ENCODE measurements at regions not wholly inside any gene's neighbourhood (a gene's known extent, or its start where the extent isn't known, plus 50 kb on each side); places are given as distances from the start of the nearest gene placed in this dataset.

DNA sequence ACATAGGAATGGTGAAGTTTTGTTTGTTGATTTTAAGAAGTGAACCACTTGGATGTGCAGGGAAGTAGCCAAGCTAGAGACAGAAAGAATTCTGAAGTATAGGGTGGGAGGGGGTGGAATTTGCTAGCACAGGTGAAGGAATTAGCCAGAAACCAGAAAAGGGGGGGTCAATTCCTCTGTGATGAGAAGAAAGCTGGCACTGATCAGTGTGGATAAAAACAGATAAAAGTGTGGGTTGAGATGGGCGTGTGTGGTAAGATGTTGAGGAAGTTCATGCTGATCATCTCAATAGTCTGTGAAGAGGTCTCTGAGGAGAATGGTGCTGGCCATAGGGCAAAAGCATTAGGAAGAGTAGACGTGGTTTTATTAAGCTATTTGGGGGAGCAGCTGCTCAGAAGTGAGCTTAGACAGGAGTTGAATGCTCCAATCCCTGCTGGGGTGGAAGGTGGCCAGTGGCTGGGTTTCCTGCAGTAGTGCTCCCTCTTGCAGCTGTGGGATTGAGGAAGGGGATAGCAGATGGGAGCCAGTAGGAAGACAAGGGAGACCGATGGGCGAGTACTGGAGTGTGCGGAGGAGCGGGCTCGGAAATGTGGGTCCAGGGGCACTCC is 88.7 kb upstream of the ELL2 start (continued):
- TF ChIP-seq, protein P1, sequence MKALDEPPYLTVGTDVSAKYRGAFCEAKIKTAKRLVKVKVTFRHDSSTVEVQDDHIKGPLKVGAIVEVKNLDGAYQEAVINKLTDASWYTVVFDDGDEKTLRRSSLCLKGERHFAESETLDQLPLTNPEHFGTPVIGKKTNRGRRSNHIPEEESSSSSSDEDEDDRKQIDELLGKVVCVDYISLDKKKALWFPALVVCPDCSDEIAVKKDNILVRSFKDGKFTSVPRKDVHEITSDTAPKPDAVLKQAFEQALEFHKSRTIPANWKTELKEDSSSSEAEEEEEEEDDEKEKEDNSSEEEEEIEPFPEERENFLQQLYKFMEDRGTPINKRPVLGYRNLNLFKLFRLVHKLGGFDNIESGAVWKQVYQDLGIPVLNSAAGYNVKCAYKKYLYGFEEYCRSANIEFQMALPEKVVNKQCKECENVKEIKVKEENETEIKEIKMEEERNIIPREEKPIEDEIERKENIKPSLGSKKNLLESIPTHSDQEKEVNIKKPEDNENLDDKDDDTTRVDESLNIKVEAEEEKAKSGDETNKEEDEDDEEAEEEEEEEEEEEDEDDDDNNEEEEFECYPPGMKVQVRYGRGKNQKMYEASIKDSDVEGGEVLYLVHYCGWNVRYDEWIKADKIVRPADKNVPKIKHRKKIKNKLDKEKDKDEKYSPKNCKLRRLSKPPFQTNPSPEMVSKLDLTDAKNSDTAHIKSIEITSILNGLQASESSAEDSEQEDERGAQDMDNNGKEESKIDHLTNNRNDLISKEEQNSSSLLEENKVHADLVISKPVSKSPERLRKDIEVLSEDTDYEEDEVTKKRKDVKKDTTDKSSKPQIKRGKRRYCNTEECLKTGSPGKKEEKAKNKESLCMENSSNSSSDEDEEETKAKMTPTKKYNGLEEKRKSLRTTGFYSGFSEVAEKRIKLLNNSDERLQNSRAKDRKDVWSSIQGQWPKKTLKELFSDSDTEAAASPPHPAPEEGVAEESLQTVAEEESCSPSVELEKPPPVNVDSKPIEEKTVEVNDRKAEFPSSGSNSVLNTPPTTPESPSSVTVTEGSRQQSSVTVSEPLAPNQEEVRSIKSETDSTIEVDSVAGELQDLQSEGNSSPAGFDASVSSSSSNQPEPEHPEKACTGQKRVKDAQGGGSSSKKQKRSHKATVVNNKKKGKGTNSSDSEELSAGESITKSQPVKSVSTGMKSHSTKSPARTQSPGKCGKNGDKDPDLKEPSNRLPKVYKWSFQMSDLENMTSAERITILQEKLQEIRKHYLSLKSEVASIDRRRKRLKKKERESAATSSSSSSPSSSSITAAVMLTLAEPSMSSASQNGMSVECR (CRISPR knock-in tag; IDR thresholded peaks at IDR 0.05; ENCODE audit: borderline replicate concordance): no peak

DNA sequence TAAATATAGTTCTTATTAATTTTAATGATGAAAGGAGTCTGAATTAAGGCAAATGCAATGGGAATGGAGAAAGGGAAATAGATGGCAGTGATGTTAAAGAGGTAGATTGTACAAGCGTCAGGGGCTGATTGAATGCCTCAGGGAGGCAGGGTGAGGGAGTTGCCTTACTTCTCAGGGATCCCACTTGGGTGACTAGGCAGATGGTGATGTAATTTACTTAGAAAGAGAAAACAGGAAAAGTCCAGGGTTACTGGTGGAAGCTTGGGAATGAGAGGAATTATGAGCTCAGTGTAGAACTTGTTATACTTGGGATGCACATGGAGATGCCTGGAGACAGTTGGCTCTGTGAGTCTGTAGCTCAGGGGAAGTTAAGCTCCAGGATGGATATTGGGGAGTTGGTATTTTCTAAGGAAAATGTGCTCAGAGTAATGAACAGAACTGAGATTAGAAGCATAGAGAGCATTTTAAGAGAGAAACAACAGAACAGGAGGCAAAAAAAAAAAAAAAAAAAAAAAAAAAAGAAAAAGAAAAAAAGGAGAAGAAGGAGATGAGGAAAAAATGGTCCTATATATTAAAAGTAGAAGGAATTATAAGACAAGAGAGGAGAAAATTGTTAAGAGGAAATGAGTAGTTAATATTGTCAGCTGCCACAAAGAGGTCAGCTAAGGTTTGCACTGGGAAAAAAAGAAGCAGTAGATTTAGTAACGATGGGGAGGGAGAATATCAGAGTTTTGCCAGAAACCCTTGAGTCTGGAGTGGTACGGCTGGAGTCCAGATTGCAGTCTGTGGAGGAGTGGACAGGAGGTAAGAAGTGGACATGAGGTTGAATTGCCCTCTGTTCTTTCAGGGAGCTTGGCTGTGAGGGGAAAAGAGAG is 88.0 kb upstream of the ELL2 start:
- TF ChIP-seq CREM (CRISPR knock-in tag; IDR thresholded peaks at IDR 0.05) (no peak), PRRX2 (CRISPR knock-in tag; IDR thresholded peaks at IDR 0.05) (no peak), SMAD3 (CRISPR knock-in tag; IDR thresholded peaks at IDR 0.05; ENCODE audit: borderline replicate concordance) (no peak), ETV6 (CRISPR knock-in tag; IDR thresholded peaks at IDR 0.05) (no peak), ZNF121 (CRISPR knock-in tag; IDR thresholded peaks at IDR 0.05) (no peak), ELF4 (CRISPR knock-in tag; IDR thresholded peaks at IDR 0.05; ENCODE audit: low read depth) (no peak), ZNF219 (CRISPR knock-in tag; IDR thresholded peaks at IDR 0.05; ENCODE audit: borderline replicate concordance) (no peak), SOX15 (CRISPR knock-in tag; IDR thresholded peaks at IDR 0.05) (no peak), ZBTB21 (CRISPR knock-in tag; IDR thresholded peaks at IDR 0.05; ENCODE audit: borderline replicate concordance) (no peak), TCF7 (CRISPR knock-in tag; IDR thresholded peaks at IDR 0.05; ENCODE audit: low read depth) (no peak), ZNF416 (CRISPR knock-in tag; IDR thresholded peaks at IDR 0.05) (no peak), JAZF1 (CRISPR knock-in tag; IDR thresholded peaks at IDR 0.05) (no peak)
- TF ChIP-seq, protein P2, sequence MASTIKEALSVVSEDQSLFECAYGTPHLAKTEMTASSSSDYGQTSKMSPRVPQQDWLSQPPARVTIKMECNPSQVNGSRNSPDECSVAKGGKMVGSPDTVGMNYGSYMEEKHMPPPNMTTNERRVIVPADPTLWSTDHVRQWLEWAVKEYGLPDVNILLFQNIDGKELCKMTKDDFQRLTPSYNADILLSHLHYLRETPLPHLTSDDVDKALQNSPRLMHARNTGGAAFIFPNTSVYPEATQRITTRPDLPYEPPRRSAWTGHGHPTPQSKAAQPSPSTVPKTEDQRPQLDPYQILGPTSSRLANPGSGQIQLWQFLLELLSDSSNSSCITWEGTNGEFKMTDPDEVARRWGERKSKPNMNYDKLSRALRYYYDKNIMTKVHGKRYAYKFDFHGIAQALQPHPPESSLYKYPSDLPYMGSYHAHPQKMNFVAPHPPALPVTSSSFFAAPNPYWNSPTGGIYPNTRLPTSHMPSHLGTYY (CRISPR knock-in tag; IDR thresholded peaks at IDR 0.05): no peak
- TF ChIP-seq, protein P3, sequence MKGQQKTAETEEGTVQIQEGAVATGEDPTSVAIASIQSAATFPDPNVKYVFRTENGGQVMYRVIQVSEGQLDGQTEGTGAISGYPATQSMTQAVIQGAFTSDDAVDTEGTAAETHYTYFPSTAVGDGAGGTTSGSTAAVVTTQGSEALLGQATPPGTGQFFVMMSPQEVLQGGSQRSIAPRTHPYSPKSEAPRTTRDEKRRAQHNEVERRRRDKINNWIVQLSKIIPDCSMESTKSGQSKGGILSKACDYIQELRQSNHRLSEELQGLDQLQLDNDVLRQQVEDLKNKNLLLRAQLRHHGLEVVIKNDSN (CRISPR knock-in tag; IDR thresholded peaks at IDR 0.05): no peak
- TF ChIP-seq, protein P4, sequence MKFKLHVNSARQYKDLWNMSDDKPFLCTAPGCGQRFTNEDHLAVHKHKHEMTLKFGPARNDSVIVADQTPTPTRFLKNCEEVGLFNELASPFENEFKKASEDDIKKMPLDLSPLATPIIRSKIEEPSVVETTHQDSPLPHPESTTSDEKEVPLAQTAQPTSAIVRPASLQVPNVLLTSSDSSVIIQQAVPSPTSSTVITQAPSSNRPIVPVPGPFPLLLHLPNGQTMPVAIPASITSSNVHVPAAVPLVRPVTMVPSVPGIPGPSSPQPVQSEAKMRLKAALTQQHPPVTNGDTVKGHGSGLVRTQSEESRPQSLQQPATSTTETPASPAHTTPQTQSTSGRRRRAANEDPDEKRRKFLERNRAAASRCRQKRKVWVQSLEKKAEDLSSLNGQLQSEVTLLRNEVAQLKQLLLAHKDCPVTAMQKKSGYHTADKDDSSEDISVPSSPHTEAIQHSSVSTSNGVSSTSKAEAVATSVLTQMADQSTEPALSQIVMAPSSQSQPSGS (CRISPR knock-in tag; IDR thresholded peaks at IDR 0.05; ENCODE audit: borderline replicate concordance, low read depth): no peak
- TF ChIP-seq, protein P5, sequence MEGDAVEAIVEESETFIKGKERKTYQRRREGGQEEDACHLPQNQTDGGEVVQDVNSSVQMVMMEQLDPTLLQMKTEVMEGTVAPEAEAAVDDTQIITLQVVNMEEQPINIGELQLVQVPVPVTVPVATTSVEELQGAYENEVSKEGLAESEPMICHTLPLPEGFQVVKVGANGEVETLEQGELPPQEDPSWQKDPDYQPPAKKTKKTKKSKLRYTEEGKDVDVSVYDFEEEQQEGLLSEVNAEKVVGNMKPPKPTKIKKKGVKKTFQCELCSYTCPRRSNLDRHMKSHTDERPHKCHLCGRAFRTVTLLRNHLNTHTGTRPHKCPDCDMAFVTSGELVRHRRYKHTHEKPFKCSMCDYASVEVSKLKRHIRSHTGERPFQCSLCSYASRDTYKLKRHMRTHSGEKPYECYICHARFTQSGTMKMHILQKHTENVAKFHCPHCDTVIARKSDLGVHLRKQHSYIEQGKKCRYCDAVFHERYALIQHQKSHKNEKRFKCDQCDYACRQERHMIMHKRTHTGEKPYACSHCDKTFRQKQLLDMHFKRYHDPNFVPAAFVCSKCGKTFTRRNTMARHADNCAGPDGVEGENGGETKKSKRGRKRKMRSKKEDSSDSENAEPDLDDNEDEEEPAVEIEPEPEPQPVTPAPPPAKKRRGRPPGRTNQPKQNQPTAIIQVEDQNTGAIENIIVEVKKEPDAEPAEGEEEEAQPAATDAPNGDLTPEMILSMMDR (IDR thresholded peaks at IDR 0.05): no peak
- TF ChIP-seq, protein P6, sequence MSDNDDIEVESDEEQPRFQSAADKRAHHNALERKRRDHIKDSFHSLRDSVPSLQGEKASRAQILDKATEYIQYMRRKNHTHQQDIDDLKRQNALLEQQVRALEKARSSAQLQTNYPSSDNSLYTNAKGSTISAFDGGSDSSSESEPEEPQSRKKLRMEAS (CRISPR knock-in tag; IDR thresholded peaks at IDR 0.05): no peak
- CTCF ChIA-PET: no interaction called here
- no peaks in the 10 kb centered on the region for H3K36me3 Mint-ChIP-seq
- H3K4me1 Mint-ChIP-seq: no peaks in the 10 kb centered on the region
- ATAC-seq (no peak), DNase-seq (ENCODE audit: low spot score) (no peak)
- no peak overlapping the region for H3K27ac Mint-ChIP-seq
- H3K9me3 Mint-ChIP-seq: peaks cover 11% of the 10 kb centered on the region
- no peak overlapping the region for H3K4me3 Mint-ChIP-seq
- POLR2A ChIA-PET: interaction anchor here (0.6 kb wide), 2 partner anchors 39 to 79 kb away, joined by 3 read pairs; no protein-coding TSS in a partner anchor
- no peaks in the 10 kb centered on the region for H3K27me3 Mint-ChIP-seq (ENCODE audit: low read depth)
